Stimulated activated naive CD8-positive, alpha-beta T cell treated with anti-CD3 and anti-CD28 coated beads, Interleukin-15, amount 100 ng/mL, for 72 hours (primary cell): ENCODE measurements at regions not wholly inside any gene's neighbourhood (a gene's known extent, or its start where the extent isn't known, plus 50 kb on each side); places are given as distances from the start of the nearest gene placed in this dataset.

Source experiments
- ATAC-seq: fragments of 150-1000 bp; cut with Tn5 transposase; 2 replicates; pipeline ENCODE4 v1.10.0; 2021; ENCODE audit warnings: mild to moderate bottlenecking, moderate library complexity
- DNase-seq, 2 donors: peaks; one replicate each; pipeline ENCODE4 v3.0.0; 2021 to 2022
- H3K27ac Mint-ChIP-seq, 2 donors: one replicate each; pipeline ENCODE4 v1.8.0; 2022; ENCODE audit warnings: mild to moderate bottlenecking in 2 of 2, mixed read lengths in 2 of 2, moderate library complexity in 2 of 2
- H3K27me3 Mint-ChIP-seq: one replicate; pipeline ENCODE4 v1.8.0; 2022; ENCODE audit warnings: mixed read lengths
- H3K4me1 Mint-ChIP-seq: one replicate; pipeline ENCODE4 v1.8.0; 2022; ENCODE audit warnings: mild to moderate bottlenecking, mixed read lengths
- H3K4me3 Mint-ChIP-seq, 2 donors: one replicate each; pipeline ENCODE4 v1.8.0; 2022; ENCODE audit warnings: mild to moderate bottlenecking in 2 of 2, mixed read lengths in 2 of 2, moderate library complexity in 1 of 2
- H3K9me3 Mint-ChIP-seq, 2 donors: one replicate each; pipeline ENCODE4 v1.8.0; 2022; ENCODE audit warnings: mixed read lengths in 2 of 2

DNA sequence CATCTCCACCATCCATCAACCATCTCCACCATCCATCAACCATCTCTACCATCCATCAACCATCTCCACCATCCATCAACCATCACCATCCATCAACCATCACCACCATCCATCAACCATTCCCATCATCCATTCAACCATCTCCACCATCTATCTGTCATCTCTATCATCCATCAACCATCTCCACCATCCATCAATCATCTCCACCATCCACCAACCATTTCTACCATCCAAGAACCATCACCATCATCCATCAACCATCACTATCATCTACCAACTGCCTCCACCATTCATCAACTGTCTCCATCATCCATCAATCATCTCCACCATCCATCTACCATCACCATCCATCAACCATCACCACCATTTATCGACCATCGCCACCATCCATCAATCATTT lies 78.8 kb upstream of the CDH4 start:
- no peaks in the 10 kb centered on the region for H3K4me1 Mint-ChIP-seq

DNA sequence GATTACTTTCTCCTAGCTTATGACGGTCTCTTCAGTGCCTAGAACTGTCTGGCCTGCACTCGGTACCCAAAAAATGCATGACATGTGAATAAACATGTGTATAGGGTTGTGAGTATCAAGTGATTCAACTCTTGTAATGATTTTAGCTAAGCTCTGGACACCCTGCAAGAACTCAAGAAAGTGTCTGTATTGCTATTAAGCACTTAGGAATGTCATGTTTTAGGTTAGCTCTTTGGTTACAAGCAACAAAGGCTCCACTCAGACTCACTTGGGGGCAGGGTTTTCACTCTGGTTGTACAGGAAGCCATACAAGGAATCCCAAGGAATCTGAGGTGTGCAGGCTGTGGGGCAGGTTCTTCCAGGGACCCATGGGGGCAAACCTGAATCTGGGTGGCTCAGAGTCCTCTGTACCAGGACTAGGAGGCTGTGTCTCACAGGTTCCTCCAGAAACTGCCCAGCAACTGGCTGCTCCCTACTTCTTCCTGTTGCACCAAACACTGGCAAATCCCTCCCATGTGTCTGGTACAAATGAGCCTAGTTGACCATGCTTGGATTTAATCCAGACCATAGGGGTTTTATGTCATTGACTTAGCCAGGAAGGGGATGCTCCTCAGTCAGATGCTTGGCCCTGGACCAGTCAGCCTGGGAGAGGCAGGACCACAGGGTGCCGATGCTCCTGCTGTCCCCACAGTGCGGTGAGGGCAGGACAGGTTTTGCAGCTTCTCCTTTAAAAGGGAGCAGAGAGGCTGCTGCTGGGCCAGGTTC lies 77.9 kb upstream of the CDH4 start:
- Mint-ChIP-seq H3K4me3 (no peak overlapping the region), H3K9me3 (no peaks in the 10 kb centered on the region), H3K27me3 (peaks cover 7% of the 10 kb centered on the region), H3K27ac (no peak overlapping the region), H3K4me1 (no peaks in the 10 kb centered on the region)
- ATAC-seq: no peak
- no peak for DNase-seq

More for the DNA sequence above, 78.8 kb upstream of the CDH4 start:
- no peaks in the 10 kb centered on the region for H3K9me3 Mint-ChIP-seq
- ATAC-seq (no peak), DNase-seq (no peak)
- no peak overlapping the region for H3K27ac Mint-ChIP-seq
- H3K4me3 Mint-ChIP-seq: no peak overlapping the region
- no peaks in the 10 kb centered on the region for H3K27me3 Mint-ChIP-seq

GRCh38 chr20:61176874-61177273 lies 75.2 kb upstream of the CDH4 start:
- Mint-ChIP-seq H3K4me3 (no peak overlapping the region), H3K27me3 (peaks cover 7% of the 10 kb centered on the region), H3K9me3 (no peaks in the 10 kb centered on the region), H3K27ac (no peak overlapping the region), H3K4me1 (no peaks in the 10 kb centered on the region)
- DNase-seq: no peak
- no peak for ATAC-seq

GRCh38 chr20:61178551-61179071 lies 73.5 kb upstream of the CDH4 start:
- Mint-ChIP-seq H3K9me3 (no peaks in the 10 kb centered on the region), H3K4me1 (no peaks in the 10 kb centered on the region), H3K27me3 (peaks cover 7% of the 10 kb centered on the region), H3K4me3 (no peak overlapping the region), H3K27ac (no peak overlapping the region)
- ATAC-seq (no peak), DNase-seq (no peak)

- no peak for DNase-seq
- H3K27ac Mint-ChIP-seq: no peak overlapping the region
- H3K27me3 Mint-ChIP-seq: no peaks in the 10 kb centered on the region
- ATAC-seq: no peak
- H3K4me3 Mint-ChIP-seq: no peak overlapping the region
- H3K4me1 Mint-ChIP-seq: no peaks in the 10 kb centered on the region
- H3K9me3 Mint-ChIP-seq: no peaks in the 10 kb centered on the region
Measured at GRCh38 chr20:61184194-61184593, 67.9 kb upstream of the CDH4 start.

- DNase-seq: no peak
- H3K9me3 Mint-ChIP-seq: no peaks in the 10 kb centered on the region
- H3K27ac Mint-ChIP-seq: no peak overlapping the region
- no peaks in the 10 kb centered on the region for H3K4me1 Mint-ChIP-seq
- H3K27me3 Mint-ChIP-seq: no peaks in the 10 kb centered on the region
- ATAC-seq: no peak
- H3K4me3 Mint-ChIP-seq: no peak overlapping the region
Measured at GRCh38 chr20:61185181-61185580, 66.9 kb upstream of the CDH4 start.

GRCh38 chr20:61185841-61186601 lies 66.0 kb upstream of the CDH4 start:
- H3K27ac Mint-ChIP-seq: no peak overlapping the region
- no peak overlapping the region for H3K4me3 Mint-ChIP-seq
- no peaks in the 10 kb centered on the region for H3K27me3 Mint-ChIP-seq
- no peaks in the 10 kb centered on the region for H3K9me3 Mint-ChIP-seq
- DNase-seq (no peak), ATAC-seq (no peak)
- no peaks in the 10 kb centered on the region for H3K4me1 Mint-ChIP-seq

DNA sequence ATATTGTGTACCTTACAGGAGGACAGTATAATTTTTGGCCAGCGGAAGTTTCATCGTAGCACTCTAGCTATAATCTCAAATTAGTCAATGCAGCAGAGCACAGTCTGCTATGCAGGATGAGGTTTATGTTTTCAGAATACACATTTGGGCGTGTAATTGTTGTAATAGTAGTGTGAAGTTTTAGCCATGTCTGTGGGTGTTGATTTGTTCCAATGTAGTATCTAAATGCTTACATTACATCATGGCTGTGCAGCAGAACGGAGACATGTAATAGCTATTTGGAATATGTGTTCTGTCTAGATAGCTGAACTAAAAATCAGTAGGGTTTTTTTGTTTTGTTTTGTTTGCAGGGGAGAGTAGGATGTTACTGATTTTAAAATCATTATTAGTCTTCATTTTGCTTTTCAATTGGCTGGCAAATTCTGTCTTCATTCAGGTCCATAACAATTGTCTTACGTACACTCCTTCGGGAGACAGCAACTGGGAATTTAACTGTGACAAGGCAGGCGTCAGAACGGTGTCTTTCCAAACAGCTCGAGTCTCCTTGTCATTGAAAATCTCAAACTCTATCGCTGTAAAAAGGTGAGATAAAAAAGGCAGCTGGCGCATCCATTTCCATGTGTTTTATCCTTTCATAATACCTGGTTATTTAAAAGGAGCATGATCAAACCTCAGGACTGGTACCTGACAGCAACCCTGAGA lies 65.1 kb upstream of the CDH4 start:
- ATAC-seq (no peak), DNase-seq (no peak)
- Mint-ChIP-seq H3K4me3 (no peak overlapping the region), H3K27me3 (no peaks in the 10 kb centered on the region), H3K4me1 (no peaks in the 10 kb centered on the region), H3K27ac (no peak overlapping the region), H3K9me3 (no peaks in the 10 kb centered on the region)

DNA sequence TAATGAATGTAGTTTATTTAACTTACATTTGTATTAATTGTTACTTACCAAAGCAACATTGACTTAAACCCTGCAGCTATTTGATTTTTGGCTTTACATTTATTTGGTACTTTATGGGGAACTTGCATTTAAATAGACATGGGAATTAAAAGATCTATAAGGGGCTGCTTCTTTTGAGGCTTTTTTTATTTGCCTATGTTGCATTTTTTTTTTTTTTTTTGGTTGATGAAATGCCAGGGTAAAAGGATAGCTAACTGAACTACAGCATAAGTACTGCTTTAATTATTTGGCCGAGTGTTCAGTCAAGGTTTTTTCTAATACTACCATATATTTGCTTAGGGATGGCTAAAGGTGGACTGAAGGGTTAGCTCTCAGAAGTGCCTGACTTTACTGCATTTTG lies 62.5 kb upstream of the CDH4 start:
- Mint-ChIP-seq H3K4me1 (no peaks in the 10 kb centered on the region), H3K27me3 (no peaks in the 10 kb centered on the region), H3K9me3 (no peaks in the 10 kb centered on the region), H3K27ac (no peak overlapping the region), H3K4me3 (no peak overlapping the region)
- ATAC-seq (no peak), DNase-seq (no peak)

- Mint-ChIP-seq H3K27me3 (no peaks in the 10 kb centered on the region), H3K9me3 (no peaks in the 10 kb centered on the region), H3K4me3 (no peak overlapping the region), H3K4me1 (no peaks in the 10 kb centered on the region), H3K27ac (no peak overlapping the region)
- DNase-seq: no peak
- no peak for ATAC-seq
Measured at GRCh38 chr20:61191096-61191495, 61.0 kb upstream of the CDH4 start.

- Mint-ChIP-seq H3K4me1 (no peaks in the 10 kb centered on the region), H3K27me3 (no peaks in the 10 kb centered on the region), H3K27ac (no peak overlapping the region), H3K9me3 (no peaks in the 10 kb centered on the region), H3K4me3 (no peak overlapping the region)
- ATAC-seq (no peak), DNase-seq (no peak)
Measured at GRCh38 chr20:61192337-61192950, 59.6 kb upstream of the CDH4 start.

- Mint-ChIP-seq H3K9me3 (no peaks in the 10 kb centered on the region), H3K4me1 (no peaks in the 10 kb centered on the region), H3K27me3 (no peaks in the 10 kb centered on the region), H3K4me3 (no peak overlapping the region), H3K27ac (no peak overlapping the region)
- no peak for ATAC-seq
- DNase-seq: no peak
Measured at GRCh38 chr20:61193164-61193563, 58.9 kb upstream of the CDH4 start.
